Right lobe of liver (tissue), 4 donors: ENCODE measurements at regions not wholly inside any gene's neighbourhood (a gene's known extent, or its start where the extent isn't known, plus 50 kb on each side); places are given as distances from the start of the nearest gene placed in this dataset.

Source experiments
- POLR2A ChIP-seq: fragments of 450-650 bp; IDR thresholded peaks from one replicate; pipeline ENCODE4 v1.6.1; 2017; ENCODE audit warnings: antibody characterized with exemption, mild to moderate bottlenecking
- TF ChIP-seq, protein P1 (sequence below), 4 donors: fragments of 200-600 bp in 3 of 4; fragments of 450-650 bp in 1 of 4; IDR thresholded peaks; one replicate each; pipeline versions ENCODE4 v1.5.1 to v1.8.0; 2016 to 2022; ENCODE audit warnings: antibody characterized with exemption in 4 of 4, mild to moderate bottlenecking in 2 of 4
- donor health status: DM: no; HTN: no; CAD: no.
- donor health status: DM: no; HTN: no; CAD: no.
- donor health status: DM: no; HTN: yes; CAD: no.

DNA sequence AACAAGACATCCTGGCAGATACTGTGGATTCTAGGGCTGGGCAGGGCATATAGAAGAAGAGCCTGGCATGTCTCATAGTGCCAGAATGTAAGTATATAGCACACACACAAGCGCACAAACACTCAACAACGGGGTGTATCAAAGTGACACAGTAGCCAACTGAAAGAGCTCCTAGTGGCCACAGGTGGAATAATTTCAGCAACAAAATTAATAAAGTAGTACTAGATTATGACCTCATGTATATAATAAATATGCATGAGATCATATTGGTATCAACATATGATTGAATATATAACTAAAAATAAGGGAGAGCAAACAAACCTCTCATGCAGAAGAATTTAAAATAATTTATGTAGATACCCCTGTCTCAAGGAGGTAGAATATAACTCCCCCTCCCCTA lies 72.4 kb upstream of the CXCL12 start:
- TF ChIP-seq POLR2A: no peak
- TF ChIP-seq, protein P1, sequence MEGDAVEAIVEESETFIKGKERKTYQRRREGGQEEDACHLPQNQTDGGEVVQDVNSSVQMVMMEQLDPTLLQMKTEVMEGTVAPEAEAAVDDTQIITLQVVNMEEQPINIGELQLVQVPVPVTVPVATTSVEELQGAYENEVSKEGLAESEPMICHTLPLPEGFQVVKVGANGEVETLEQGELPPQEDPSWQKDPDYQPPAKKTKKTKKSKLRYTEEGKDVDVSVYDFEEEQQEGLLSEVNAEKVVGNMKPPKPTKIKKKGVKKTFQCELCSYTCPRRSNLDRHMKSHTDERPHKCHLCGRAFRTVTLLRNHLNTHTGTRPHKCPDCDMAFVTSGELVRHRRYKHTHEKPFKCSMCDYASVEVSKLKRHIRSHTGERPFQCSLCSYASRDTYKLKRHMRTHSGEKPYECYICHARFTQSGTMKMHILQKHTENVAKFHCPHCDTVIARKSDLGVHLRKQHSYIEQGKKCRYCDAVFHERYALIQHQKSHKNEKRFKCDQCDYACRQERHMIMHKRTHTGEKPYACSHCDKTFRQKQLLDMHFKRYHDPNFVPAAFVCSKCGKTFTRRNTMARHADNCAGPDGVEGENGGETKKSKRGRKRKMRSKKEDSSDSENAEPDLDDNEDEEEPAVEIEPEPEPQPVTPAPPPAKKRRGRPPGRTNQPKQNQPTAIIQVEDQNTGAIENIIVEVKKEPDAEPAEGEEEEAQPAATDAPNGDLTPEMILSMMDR (IDR thresholded peaks at IDR 0.05): no peak
